Keratinocyte (primary cell): ENCODE measurements at regions not wholly inside any gene's neighbourhood (a gene's known extent, or its start where the extent isn't known, plus 50 kb on each side); places are given as distances from the start of the nearest gene placed in this dataset.

ENCODE experiments used
- DNase-seq: peaks from one replicate; pipeline ENCODE4 v3.0.0-alpha.2; 2011; ENCODE audit warnings: low read depth, missing footprints, low spot score
- FAIRE-seq: peaks from 2 replicates; lab custom pipeline; 2011; peaks lifted over from hg19 to GRCh38; lab: Jason Lieb, UNC
- H2AFZ ChIP-seq: 2 replicates; pipeline ENCODE4 v1.6.0; 2012; ENCODE audit warnings: low read length, control low read depth, inconsistent platforms; ENCODE audit not compliant: control insufficient read depth
- H3K27ac ChIP-seq: 2 replicates; pipeline ENCODE4 v1.5.1; 2011; ENCODE audit warnings: low read length; ENCODE audit not compliant: control insufficient read depth, insufficient read depth
- H3K27me3 ChIP-seq: 3 replicates; pipeline ENCODE4 v1.6.0; 2011; ENCODE audit warnings: low read length; ENCODE audit not compliant: control insufficient read depth, insufficient read depth; ENCODE audit errors: extremely low read depth
- H3K36me3 ChIP-seq, 2 experiments: 2 replicates in 1 of 2; 3 replicates in 1 of 2; pipeline ENCODE4 v1.5.1; 2011; ENCODE audit warnings: low read length in 2 of 2, mild to moderate bottlenecking in 1 of 2; ENCODE audit not compliant: control insufficient read depth in 2 of 2, insufficient read depth in 2 of 2; ENCODE audit errors: extremely low read depth in 1 of 2
- H3K4me1 ChIP-seq: 3 replicates; pipeline ENCODE4 v1.5.1; 2011; ENCODE audit warnings: low read length; ENCODE audit not compliant: control insufficient read depth, insufficient read depth; ENCODE audit errors: extremely low read depth
- H3K4me2 ChIP-seq: 3 replicates; pipeline ENCODE4 v1.6.0; 2011; ENCODE audit warnings: low read depth, low read length; ENCODE audit not compliant: control insufficient read depth, insufficient read depth; ENCODE audit errors: extremely low read depth
- H3K4me3 ChIP-seq, 3 experiments: fragments of 200-600 bp in 1 of 3; sonication (generic) in 1 of 3; 2 replicates in 2 of 3; 3 replicates in 1 of 3; pipeline ENCODE4 v1.5.1; 2011 to 2016; ENCODE audit warnings: low read length in 3 of 3, mild to moderate bottlenecking in 3 of 3, control low read depth in 2 of 3, inconsistent platforms in 1 of 3, low read depth in 1 of 3, mixed read lengths in 1 of 3, mixed run types in 1 of 3, moderate library complexity in 1 of 3; ENCODE audit not compliant: control insufficient read depth in 2 of 3, insufficient read depth in 2 of 3; ENCODE audit errors: extremely low read depth in 1 of 3
- H3K79me2 ChIP-seq: 2 replicates; pipeline ENCODE4 v1.6.0; 2012; ENCODE audit warnings: low read length; ENCODE audit not compliant: control insufficient read depth, insufficient read depth
- H3K9ac ChIP-seq: 3 replicates; pipeline ENCODE4 v1.6.0; 2011; ENCODE audit warnings: low read length; ENCODE audit not compliant: control insufficient read depth, insufficient read depth; ENCODE audit errors: extremely low read depth
- H3K9me1 ChIP-seq: 3 replicates; pipeline ENCODE4 v1.6.0; 2011; ENCODE audit warnings: low read length; ENCODE audit not compliant: control insufficient read depth, insufficient read depth; ENCODE audit errors: extremely low read depth
- H3K9me3 ChIP-seq: 2 replicates; pipeline ENCODE4 v1.5.1; 2012; ENCODE audit warnings: low read depth, low read length; ENCODE audit not compliant: control insufficient read depth
- H4K20me1 ChIP-seq: 3 replicates; pipeline ENCODE4 v1.6.0; 2011; ENCODE audit warnings: low read length; ENCODE audit not compliant: control insufficient read depth, insufficient read depth; ENCODE audit errors: extremely low read depth
- EZH2 ChIP-seq: IDR thresholded peaks from one replicate; pipeline ENCODE4 v1.6.1; 2012; ENCODE audit warnings: inconsistent platforms, mild to moderate bottlenecking, low read length, moderate library complexity
- dilution Hi-C: fragments of 300-500 bp; cut with MboI; formaldehyde crosslinking; loops from one replicate; pipeline ENCODE4 v1.7.0; 2020; ENCODE audit warnings: low sequenced_read_pairs; ENCODE audit not compliant: extremely low pct_ligation_motif_present
- TF ChIP-seq, protein P1 (sequence below), 3 experiments: IDR thresholded peaks in 1 of 3; conservative IDR thresholded peaks in 1 of 3; optimal IDR thresholded peaks in 1 of 3; 2 replicates in 2 of 3; 3 replicates in 1 of 3; pipeline versions ENCODE3 to v1.5.1; 2011; ENCODE audit warnings: low read length in 3 of 3, mild to moderate bottlenecking in 3 of 3, moderate library complexity in 2 of 3, control low read depth in 1 of 3, inconsistent platforms in 1 of 3; ENCODE audit not compliant: insufficient read depth in 2 of 3; ENCODE audit errors: extremely low read depth in 1 of 3

- TF ChIP-seq, protein P1, sequence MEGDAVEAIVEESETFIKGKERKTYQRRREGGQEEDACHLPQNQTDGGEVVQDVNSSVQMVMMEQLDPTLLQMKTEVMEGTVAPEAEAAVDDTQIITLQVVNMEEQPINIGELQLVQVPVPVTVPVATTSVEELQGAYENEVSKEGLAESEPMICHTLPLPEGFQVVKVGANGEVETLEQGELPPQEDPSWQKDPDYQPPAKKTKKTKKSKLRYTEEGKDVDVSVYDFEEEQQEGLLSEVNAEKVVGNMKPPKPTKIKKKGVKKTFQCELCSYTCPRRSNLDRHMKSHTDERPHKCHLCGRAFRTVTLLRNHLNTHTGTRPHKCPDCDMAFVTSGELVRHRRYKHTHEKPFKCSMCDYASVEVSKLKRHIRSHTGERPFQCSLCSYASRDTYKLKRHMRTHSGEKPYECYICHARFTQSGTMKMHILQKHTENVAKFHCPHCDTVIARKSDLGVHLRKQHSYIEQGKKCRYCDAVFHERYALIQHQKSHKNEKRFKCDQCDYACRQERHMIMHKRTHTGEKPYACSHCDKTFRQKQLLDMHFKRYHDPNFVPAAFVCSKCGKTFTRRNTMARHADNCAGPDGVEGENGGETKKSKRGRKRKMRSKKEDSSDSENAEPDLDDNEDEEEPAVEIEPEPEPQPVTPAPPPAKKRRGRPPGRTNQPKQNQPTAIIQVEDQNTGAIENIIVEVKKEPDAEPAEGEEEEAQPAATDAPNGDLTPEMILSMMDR (optimal IDR thresholded peaks at IDR 0.05 in 1 of 3, IDR thresholded peaks at IDR 0.05 in 1 of 3, conservative IDR thresholded peaks at IDR 0.05 in 1 of 3; ENCODE audit: extremely low read depth in 1 of 3, insufficient read depth in 2 of 3, low read length in 3 of 3): no peak
- TF ChIP-seq EZH2: no peak
- H4K20me1 ChIP-seq: no peaks in the 10 kb centered on the region
- H3K9me3 ChIP-seq: no peaks in the 10 kb centered on the region
- no peak overlapping the region for H3K27ac ChIP-seq
- no peaks in the 10 kb centered on the region for H3K4me1 ChIP-seq
- no peaks in the 10 kb centered on the region for H3K79me2 ChIP-seq
- dilution Hi-C loops: no loop called here
- H3K36me3 ChIP-seq: no peaks in the 10 kb centered on the region
- H3K9me1 ChIP-seq: no peaks in the 10 kb centered on the region
- DNase-seq: no peak
- no peak for FAIRE-seq
- no peak overlapping the region for H3K4me2 ChIP-seq
- H3K27me3 ChIP-seq: no peaks in the 10 kb centered on the region
- H3K4me3 ChIP-seq: no peak overlapping the region
- H2AFZ ChIP-seq: no peak overlapping the region
- H3K9ac ChIP-seq: no peak overlapping the region
Observed at GRCh38 chr4:11106190-11106589, 322.5 kb downstream of the HS3ST1 start.

DNA sequence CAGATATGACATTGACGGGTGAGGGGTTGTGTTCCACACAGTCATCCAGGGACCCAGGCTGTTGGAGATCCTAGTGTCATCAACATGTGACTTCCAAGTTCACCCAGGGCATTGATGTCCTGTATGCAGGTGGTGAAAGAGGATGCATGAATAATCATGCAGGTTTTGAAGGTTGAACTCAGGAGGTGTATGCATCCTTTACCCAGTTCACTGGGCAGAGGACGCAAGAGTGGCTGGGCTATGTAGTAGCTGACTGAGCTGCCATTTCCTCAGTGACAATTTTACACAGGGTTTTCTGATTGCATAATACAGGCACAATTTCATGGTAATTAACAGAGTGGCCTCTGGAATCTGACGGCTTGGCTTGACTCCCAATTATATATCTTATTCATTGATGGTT lies 323.0 kb downstream of the HS3ST1 start:
- Histone ChIP-seq H3K27ac (no peak overlapping the region), H3K9ac (no peak overlapping the region), H3K4me2 (no peak overlapping the region), H3K4me3 (no peak overlapping the region), H3K4me1 (no peaks in the 10 kb centered on the region), H4K20me1 (no peaks in the 10 kb centered on the region), H3K27me3 (no peaks in the 10 kb centered on the region), H3K9me1 (no peaks in the 10 kb centered on the region), H2AFZ (no peak overlapping the region), H3K36me3 (no peaks in the 10 kb centered on the region), H3K79me2 (no peaks in the 10 kb centered on the region), H3K9me3 (no peaks in the 10 kb centered on the region)
- dilution Hi-C loops: no loop called here
- FAIRE-seq (no peak), DNase-seq (no peak)
- TF ChIP-seq, protein P1 (optimal IDR thresholded peaks at IDR 0.05 in 1 of 3, IDR thresholded peaks at IDR 0.05 in 1 of 3, conservative IDR thresholded peaks at IDR 0.05 in 1 of 3; ENCODE audit: extremely low read depth in 1 of 3, insufficient read depth in 2 of 3, low read length in 3 of 3): no peak
- TF ChIP-seq EZH2: no peak
